OCI-LY3 (cell line): ENCODE measurements at regions not wholly inside any gene's neighbourhood (a gene's known extent, or its start where the extent isn't known, plus 50 kb on each side); places are given as distances from the start of the nearest gene placed in this dataset.

Experiments
- CTCF ChIP-seq: fragments of 200-600, 300-600 bp; sonication (generic); IDR thresholded peaks from 2 replicates; pipeline ENCODE4 v1.5.1; 2014; ENCODE audit warnings: antibody characterized with exemption, low read length, low read depth
- EZH2phosphoT487 ChIP-seq: fragments of 200-600 bp; shearing (Covaris generic); IDR thresholded peaks from 2 replicates; pipeline ENCODE4 v1.6.1; 2018; ENCODE audit warnings: antibody characterized with exemption, mixed run types, low read depth

DNA sequence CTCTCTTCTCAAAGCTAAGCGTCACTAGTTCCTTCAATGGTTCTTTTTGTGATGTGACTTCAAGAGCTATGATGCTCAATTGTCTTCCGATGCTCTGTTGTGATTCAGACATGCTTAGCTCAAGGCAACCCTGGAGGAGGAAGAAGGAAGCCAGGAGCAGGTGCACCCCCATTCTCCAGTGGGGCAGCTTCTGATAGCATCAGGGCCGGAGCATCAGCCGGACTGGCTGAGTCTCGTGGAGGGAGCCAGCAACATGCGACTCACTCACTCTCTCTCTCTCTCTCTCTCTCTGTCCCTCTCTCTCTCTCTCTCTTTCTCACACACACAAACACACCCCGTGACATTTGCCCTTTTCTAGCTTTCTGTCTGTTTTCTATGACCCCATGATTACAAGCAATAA lies 140.2 kb downstream of the HSD17B3 start:
- TF ChIP-seq CTCF, result no peak
- no peak for TF ChIP-seq EZH2phosphoT487
